Urothelium cell line (cell line): ENCODE measurements at regions not wholly inside any gene's neighbourhood (a gene's known extent, or its start where the extent isn't known, plus 50 kb on each side); places are given as distances from the start of the nearest gene placed in this dataset.

Source experiments
- DNase-seq: peaks from one replicate; pipeline ENCODE4 v3.0.0; 2011; ENCODE audit warnings: low spot score, mixed read lengths
- FAIRE-seq: peaks from 2 replicates; lab custom pipeline; 2011; peaks lifted over from hg19 to GRCh38; lab: Jason Lieb, UNC

DNA sequence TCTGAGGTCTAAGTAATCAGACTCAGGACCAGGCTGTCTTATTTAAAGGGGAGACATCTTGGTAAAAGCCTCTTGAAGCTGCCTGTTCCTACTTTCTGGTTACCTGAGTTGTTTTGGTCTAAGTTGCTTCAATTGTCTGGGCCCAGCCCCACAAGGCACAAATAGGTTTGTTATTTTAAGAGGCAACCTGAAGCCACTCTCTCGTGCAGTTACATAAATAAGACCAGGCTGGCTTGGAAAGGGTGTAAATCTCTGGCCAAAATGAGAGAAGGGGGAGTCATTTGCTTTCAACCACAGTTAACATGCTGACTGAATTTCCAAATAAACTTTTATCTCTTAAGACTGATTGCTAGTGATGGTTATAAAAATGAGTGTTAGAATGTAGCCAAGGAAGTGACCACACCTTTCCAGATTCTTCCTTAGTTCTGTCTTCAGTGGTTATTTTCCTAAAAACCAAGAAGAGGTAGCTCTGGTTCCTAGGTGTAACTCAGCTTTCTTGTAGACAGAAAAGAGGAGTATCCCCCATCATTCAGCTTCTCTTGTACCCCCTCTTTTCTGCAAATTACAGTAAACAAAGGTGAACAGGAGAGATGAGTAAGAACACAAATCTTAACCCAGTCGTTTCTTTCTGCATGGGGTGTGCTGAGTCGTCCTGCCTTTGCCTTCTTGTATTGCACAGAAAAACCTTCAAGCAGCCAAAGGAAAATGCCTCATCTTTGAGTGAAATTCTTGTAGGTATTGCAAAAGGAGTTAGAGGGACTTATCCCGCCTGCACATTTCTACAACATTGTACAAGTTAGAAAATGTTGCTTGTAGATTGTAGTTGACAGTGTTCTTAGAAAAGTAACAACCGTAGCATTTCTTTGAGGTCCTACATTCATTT lies 161.5 kb upstream of the NT5C1B start:
- no peak for FAIRE-seq

GRCh38 chr2:18749912-18750526 lies 160.7 kb upstream of the NT5C1B start:
- DNase-seq: peak; percentile 32
- no peak for FAIRE-seq

More for the DNA sequence above, 161.5 kb upstream of the NT5C1B start:
- DNase-seq: no peak

DNA sequence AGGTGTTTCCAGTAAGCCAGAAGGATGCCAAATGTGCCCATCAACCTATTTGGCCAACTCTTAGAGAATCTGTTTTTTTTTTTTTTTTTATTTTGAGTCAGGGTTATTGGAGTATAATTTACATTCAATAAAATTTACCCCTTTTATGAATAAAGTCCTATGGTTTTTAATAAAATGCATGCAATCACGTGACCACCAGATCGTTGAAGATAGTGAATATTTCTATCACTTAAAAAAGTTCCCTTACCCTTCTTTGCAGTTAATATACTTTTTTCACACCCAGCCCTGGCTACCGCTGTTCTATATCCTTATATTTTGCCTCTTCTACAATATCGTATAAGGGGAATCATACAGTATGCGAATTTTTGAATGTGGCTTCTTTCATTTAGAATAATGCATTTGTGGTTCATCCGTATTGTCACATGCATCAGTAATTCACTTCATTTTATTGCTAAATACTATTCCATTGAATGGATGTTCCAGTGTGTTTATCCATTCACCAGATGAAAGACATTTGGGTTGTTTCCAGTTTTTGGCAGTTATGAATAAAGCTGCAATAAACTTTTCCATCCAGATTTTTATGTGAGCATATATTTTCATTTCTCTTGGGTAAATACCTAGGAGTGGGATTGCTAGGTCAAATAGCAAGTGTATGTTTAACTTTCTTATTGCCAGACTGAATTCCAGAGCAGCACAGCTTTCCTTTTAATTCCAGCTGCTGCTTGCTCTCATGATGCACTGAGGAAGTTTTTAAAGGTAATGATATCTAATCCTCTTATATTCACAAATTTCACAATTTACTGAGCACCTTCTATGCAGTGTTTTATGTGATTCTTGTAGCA lies 156.3 kb upstream of the NT5C1B start:
- DNase-seq (no peak), FAIRE-seq (no peak)

- DNase-seq (no peak), FAIRE-seq (no peak)
Measured at GRCh38 chr2:18741895-18742732, 152.7 kb upstream of the NT5C1B start.

DNA sequence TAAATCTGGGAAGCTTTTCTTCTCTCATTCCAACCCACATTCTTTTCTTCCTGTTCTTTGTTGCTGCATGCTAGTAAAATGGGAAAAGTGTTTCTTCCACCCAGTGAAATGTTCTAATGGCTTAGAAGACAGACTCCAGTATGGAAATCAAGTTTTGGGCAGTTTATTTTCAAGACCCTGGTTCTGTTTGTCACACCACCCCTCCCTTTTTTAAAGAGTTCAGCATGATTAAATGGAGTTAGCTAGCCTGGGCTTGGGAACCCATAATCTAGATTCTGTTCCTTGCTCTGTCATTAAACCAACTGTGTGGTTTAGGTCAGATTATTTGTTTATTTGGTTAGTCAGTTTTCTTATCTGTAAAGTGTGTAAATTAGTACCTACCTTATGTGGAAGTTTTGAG lies 151.8 kb upstream of the NT5C1B start:
- DNase-seq: no peak
- no peak for FAIRE-seq

DNA sequence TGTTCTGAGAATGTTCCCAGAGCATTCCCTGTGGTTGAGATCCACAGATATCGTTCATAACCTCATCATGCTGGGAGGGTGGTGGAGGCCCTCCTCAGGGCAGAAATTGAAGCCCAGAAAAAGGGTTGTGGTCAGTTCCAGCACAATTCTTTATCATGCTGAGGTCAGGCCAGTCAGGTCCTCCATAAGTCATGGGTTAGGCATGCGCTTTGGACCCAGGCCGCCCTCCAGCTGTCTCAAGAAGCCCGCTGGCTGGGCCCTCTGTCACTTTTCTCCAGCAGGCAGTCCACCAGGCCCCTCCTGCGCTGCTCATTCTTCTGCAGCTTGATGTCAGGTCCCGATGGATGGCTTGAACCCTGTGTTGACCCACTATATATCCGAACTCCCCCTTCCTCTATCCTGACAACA lies 151.1 kb upstream of the NT5C1B start:
- DNase-seq (no peak), FAIRE-seq (no peak)

- no peak for FAIRE-seq
- no peak for DNase-seq
Measured at GRCh38 chr2:18731666-18732065, 142.3 kb upstream of the NT5C1B start.

GRCh38 chr2:18724371-18725145 lies 135.2 kb upstream of the NT5C1B start:
- DNase-seq (no peak), FAIRE-seq (no peak)

DNA sequence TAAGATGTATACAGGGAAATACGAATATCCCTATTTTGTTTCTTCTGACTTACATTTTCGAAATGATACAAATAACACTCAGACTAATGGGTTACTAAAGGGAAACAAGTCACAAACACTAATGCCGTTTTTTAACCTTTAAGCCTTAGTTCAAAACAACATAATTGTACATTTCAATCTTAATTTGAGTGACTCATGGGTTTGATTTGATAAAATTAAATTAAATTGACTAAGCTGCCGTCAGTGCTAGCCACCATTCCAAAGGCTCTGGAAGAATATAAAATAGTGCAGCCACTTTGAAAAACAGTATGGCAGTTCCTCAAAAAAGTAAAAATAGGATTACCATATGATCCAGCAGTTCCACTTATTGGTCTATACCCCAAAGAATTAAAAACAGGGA lies 133.8 kb upstream of the NT5C1B start:
- DNase-seq: no peak
- FAIRE-seq: no peak

- FAIRE-seq: no peak
Measured at GRCh38 chr2:18722101-18722500, 132.7 kb upstream of the NT5C1B start.

DNA sequence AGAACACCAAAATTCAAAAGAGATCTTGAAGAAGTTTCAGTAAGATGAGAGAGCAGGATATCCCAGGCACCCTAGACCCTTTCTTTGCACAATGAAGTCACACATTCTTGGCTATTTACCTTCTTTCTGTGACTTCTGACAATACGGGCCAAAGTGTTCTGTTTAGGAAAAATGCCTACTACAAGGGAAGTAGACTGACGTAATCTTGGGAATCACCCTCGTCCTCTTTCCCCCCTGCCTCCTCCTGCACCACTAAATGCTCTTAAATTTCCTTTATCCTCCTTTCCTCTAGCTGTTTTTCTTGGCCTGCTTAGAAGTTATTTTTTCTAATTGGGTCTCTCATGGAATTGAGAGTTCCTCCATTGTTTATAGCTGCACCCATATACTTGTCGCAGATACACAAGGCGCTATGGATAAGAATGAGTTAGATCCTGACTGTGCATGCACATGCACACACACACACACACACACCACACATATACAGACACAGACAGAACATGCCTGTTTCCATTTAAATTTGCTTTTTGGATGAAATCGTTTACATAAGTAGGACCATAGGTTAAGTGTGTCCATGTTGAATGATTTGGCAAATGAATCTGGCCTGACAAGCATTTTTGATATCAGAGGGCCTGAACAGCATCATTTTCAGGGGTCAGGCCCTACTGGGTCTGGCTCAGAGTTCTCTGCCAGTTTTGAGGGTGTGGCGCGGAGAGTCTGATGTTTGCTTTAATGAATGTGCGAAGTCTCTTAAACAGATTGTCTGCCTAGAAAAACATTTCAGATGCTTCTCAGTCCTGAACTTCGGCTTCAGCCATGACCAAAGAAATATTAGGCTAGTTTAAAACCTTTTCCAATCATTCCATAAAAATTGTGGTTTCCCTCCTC lies 131.9 kb upstream of the NT5C1B start:
- FAIRE-seq (no peak), DNase-seq (no peak)

More at GRCh38 chr2:18722101-18722500, 132.7 kb upstream of the NT5C1B start:
- DNase-seq: no peak

DNA sequence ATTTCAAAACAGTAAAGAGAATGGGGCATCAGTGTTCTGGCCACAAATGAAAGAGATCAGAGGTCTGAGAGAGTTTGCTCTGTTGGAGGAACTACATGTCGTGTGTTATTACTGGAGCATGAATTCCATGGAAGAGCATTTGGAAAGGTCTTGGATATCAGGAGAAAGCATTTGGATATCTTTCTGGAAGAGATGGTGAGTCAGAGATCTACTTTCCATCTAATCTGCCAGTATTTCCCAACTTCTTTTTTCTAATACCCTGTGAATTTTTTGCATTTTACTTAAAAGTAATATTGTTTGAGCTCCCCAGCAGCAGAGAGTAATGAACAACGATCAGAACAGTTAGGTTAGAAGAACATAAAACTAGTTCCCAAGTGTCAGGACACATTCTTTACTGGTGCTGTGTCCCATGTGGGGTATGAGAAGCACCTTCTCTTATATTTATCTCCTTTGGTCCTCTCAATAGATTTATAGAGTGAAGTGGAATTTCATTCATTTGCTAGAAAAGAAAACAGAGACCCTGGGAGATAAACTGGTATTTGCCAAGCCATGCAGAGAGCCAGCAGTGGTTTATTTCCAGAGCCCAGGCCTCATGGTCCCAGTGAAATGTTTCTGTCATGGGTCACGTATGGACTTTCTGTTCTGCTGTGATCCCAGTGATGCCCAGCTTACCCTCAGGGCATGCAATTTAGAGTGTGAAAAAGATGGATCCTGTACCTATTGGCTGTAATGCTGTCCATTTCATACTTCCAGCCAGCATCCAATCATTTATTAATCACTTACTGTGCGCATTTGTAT lies 130.8 kb upstream of the NT5C1B start:
- DNase-seq (peak; percentile 32), FAIRE-seq (no peak)

DNA sequence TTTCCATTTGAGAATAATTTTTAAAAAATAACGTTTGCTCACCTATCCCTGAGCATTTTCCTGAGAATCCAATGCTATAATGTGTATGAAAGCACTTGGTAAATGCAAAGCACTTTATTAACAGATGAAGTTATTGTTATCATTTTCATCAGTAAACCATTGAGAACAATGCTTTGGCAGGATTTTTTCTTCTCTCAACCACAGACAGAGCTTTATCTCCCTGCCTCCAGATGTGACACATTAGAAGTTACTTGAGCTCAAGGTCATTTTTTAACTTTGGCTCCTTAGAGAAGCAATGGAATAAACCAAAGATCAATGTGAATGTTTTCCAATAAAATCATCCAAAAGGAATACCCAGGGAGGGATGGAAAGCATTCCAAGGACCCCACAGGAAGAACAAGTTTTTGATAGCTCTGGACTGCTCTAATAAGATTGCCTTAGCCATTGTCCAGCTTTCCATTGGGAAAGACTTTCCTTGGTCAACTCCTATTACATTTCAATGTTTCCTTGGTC lies 118.9 kb upstream of the NT5C1B start:
- no peak for FAIRE-seq

DNA sequence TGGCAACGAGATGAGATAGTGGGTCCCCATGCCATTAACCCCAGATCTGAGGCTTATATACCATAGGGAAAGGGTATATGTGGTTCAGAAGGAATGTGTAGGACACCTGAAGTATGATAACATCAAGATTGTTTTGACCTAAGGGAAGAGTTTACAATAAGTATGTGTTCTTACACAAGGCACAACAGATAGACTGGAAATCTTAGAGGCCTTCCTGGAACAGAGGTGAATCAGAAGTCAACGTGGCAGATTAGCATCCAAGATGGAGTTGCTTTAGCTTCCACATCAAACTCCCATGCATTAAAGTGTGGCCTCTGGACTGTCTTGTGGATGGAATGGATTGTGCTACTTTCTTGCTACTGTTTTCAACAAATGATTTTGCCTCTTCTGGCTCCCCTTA lies 116.6 kb upstream of the NT5C1B start:
- no peak for FAIRE-seq
- DNase-seq: no peak

More for the DNA sequence above, 118.9 kb upstream of the NT5C1B start:
- no peak for DNase-seq

DNA sequence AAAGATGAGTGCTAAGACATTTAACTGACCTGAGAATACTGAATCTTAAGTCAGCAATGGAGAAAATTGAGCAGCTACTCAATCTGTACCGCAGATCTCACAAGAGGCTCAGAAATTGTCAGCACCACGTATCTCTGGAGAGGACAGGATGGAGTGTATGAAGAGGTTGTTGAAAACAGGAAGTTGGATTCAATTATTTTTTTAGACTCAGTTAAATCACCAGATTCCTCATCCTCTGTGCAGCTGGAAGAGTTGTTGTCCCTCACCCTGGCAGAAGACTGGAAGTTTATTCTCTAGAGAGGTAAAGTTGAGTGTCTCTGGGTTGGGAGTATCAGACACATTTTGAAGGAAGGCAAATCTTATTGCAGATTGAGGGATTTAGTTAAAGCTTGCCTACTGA lies 114.9 kb upstream of the NT5C1B start:
- FAIRE-seq (no peak), DNase-seq (no peak)

GRCh38 chr2:18703555-18703954 lies 114.2 kb upstream of the NT5C1B start:
- DNase-seq (no peak), FAIRE-seq (no peak)

- DNase-seq (no peak), FAIRE-seq (no peak)
Measured at GRCh38 chr2:18701981-18702380, 112.6 kb upstream of the NT5C1B start.

- no peak for FAIRE-seq
- DNase-seq: no peak
Measured at GRCh38 chr2:18701546-18701945, 112.2 kb upstream of the NT5C1B start.
